ENCODE measurements at regions not wholly inside any gene's neighbourhood (a gene's known extent, or its start where the extent isn't known, plus 50 kb on each side); places are given as distances from the start of the nearest gene placed in this dataset.

- Histone ChIP-seq H3K36me3 (no peaks in the 10 kb centered on the region), H3K27ac (no peak overlapping the region), H3K9me3 (peaks cover 0 to 22% (median 0%) of the 10 kb centered on the region in 4 donors), H3K4me1 (no peaks in the 10 kb centered on the region), H3K27me3 (no peaks in the 10 kb centered on the region), H3K4me3 (no peak overlapping the region)
- 77 to 81% methylated on average over 13 of the region's 13 CpGs for WGBS, 2 donors
- no peak for TF ChIP-seq POLR2A (IDR thresholded peaks at IDR 0.05)
- no peak for TF ChIP-seq EP300 (IDR thresholded peaks at IDR 0.05)
- no peak for TF ChIP-seq CTCF (IDR thresholded peaks at IDR 0.05)
- DNase-seq (ENCODE audit: low spot score in 2 of 2) = no peak
These were observed 259.3 kb upstream of the TCERG1L start for GRCh38 chr10:131570716-131571307.

GRCh38 chr10:131571346-131571745, 259.8 kb upstream of the TCERG1L start:
- H3K27me3 ChIP-seq = no peaks in the 10 kb centered on the region
- TF ChIP-seq EP300 (IDR thresholded peaks at IDR 0.05) (no peak), POLR2A (IDR thresholded peaks at IDR 0.05) (no peak), CTCF (IDR thresholded peaks at IDR 0.05) (no peak)
- H3K4me1 ChIP-seq = no peaks in the 10 kb centered on the region
- H3K4me3 ChIP-seq = no peak overlapping the region
- no peak for DNase-seq (ENCODE audit: low spot score in 2 of 2)
- no peak overlapping the region for H3K27ac ChIP-seq
- peaks cover 0 to 17% (median 0%) of the 10 kb centered on the region in 4 donors for H3K9me3 ChIP-seq
- 62 to 86% methylated on average over 11 of the region's 11 CpGs for WGBS, 2 donors
- no peaks in the 10 kb centered on the region for H3K36me3 ChIP-seq

DNA sequence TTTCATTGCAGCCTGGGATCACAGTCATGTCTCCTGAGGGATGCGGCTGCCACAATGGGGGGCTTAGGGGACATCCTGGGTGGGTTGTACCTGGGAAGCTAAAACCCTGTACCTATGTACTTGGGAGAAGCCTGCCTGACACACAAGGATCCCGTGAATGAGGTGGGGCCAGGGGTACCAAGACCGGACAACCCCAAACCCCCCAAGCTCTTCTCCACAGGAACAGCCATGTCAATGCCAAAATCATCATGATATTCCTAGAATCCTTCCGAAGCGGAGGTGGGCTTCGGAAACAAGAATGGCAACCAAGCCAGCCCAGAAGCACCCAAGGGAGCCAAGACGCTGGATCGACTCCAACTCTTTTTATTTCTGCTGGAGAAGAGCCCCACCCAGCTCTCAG, 260.3 kb upstream of the TCERG1L start:
- no peaks in the 10 kb centered on the region for H3K27me3 ChIP-seq
- no peak overlapping the region for H3K27ac ChIP-seq
- DNase-seq (ENCODE audit: low spot score in 2 of 2) = no peak
- peaks cover 0 to 13% (median 0%) of the 10 kb centered on the region in 4 donors for H3K9me3 ChIP-seq
- 61 to 63% methylated on average over 8 of the region's 8 CpGs for WGBS, 2 donors
- H3K4me1 ChIP-seq = no peaks in the 10 kb centered on the region
- TF ChIP-seq EP300 (IDR thresholded peaks at IDR 0.05) (no peak), CTCF (IDR thresholded peaks at IDR 0.05) (no peak), POLR2A (IDR thresholded peaks at IDR 0.05) (no peak)
- H3K36me3 ChIP-seq = no peaks in the 10 kb centered on the region
- no peak overlapping the region for H3K4me3 ChIP-seq

DNA sequence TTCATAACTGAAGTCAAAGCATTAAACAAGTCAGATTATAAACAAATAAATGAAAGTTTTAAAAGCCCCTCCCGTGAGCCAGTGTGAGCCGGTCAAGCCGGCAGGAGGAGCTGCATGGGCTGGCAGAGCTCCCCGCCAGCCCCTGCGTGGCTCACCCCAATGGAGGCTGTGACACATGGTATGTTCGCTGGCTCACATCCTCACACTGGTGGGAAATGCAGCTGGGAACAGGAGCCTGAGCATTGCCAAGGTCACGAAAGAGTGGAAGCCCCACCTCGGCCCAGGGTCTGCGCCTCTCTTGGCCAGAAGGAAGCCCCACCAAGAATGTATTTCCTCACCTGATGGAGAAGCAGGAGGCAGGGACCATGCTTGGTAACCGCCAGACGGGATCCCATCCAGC, 261.7 kb upstream of the TCERG1L start:
- DNase-seq (ENCODE audit: low spot score in 2 of 2) = no peak
- H3K36me3 ChIP-seq = no peaks in the 10 kb centered on the region
- H3K27ac ChIP-seq = no peak overlapping the region
- H3K9me3 ChIP-seq = peaks cover 0 to 13% (median 0%) of the 10 kb centered on the region in 4 donors
- no peaks in the 10 kb centered on the region for H3K27me3 ChIP-seq
- no peaks in the 10 kb centered on the region for H3K4me1 ChIP-seq
- WGBS, 2 donors = 86 to 88% methylated on average over 8 to 11 of the region's 11 CpGs
- TF ChIP-seq CTCF (IDR thresholded peaks at IDR 0.05) = no peak
- no peak for TF ChIP-seq POLR2A (IDR thresholded peaks at IDR 0.05)
- TF ChIP-seq EP300 (IDR thresholded peaks at IDR 0.05) = no peak
- no peak overlapping the region for H3K4me3 ChIP-seq

DNA sequence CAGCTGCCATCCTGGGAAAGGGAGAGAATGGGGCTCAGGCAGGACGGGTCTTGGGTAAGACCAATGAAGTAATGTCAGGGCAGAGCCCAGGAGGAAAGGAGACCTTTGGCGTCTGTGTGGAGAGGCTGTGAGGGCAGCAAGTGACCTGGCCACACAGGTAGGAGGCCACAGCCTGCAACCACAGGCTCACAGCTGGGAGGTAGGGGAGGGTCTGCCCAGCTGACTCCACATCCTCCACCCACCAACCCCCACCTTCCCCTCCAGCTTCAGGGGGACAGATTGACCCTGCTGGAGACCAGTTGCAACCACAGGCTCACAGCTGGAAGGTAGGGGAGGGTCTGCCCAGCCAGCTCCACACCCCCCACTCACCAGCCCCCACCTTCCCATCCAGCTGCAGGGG, 262.2 kb upstream of the TCERG1L start:
- peaks cover 0 to 13% (median 0%) of the 10 kb centered on the region in 4 donors for H3K9me3 ChIP-seq
- no peak overlapping the region for H3K4me3 ChIP-seq
- no peaks in the 10 kb centered on the region for H3K4me1 ChIP-seq
- no peaks in the 10 kb centered on the region for H3K27me3 ChIP-seq
- TF ChIP-seq CTCF (IDR thresholded peaks at IDR 0.05) (no peak), EP300 (IDR thresholded peaks at IDR 0.05) (no peak), POLR2A (IDR thresholded peaks at IDR 0.05) (no peak)
- no peaks in the 10 kb centered on the region for H3K36me3 ChIP-seq
- H3K27ac ChIP-seq = no peak overlapping the region
- DNase-seq (ENCODE audit: low spot score in 2 of 2) = no peak
- 75 to 83% methylated on average over 2 of the region's 2 CpGs for WGBS, 2 donors
